SK-N-SH treated with all-trans-retinoic acid at 6 μM for 48 hours (cell line): ENCODE measurements at regions not wholly inside any gene's neighbourhood (a gene's known extent, or its start where the extent isn't known, plus 50 kb on each side); places are given as distances from the start of the nearest gene placed in this dataset.

Source experiments
- CSDC2 ChIP-seq: fragments of 250-450 bp; sonication (Bioruptor Pico); IDR thresholded peaks from 2 replicates; pipeline ENCODE4 v1.5.0; 2020; ENCODE audit warnings: mild to moderate bottlenecking, moderate library complexity
- ESRRG ChIP-seq: fragments of 250-450 bp; sonication (Bioruptor Pico); IDR thresholded peaks from 2 replicates; pipeline ENCODE4 v1.6.1; 2021; ENCODE audit warnings: mild to moderate bottlenecking
- GLIS3 ChIP-seq: fragments of 250-450 bp; sonication (Bioruptor Pico); IDR thresholded peaks from 2 replicates; pipeline ENCODE4 v1.5.0; 2020; ENCODE audit warnings: mild to moderate bottlenecking, moderate library complexity
- TOX ChIP-seq: fragments of 250-450 bp; sonication (Bioruptor Pico); IDR thresholded peaks from 2 replicates; pipeline ENCODE4 v1.8.0; 2021; ENCODE audit warnings: mild to moderate bottlenecking, moderate library complexity, borderline replicate concordance
- TSHZ2 ChIP-seq: fragments of 250-450 bp; sonication (Bioruptor Pico); IDR thresholded peaks from 2 replicates; pipeline ENCODE4 v1.5.0; 2020; ENCODE audit warnings: mild to moderate bottlenecking, moderate library complexity
- ZFP3 ChIP-seq: fragments of 250-450 bp; sonication (Bioruptor Pico); IDR thresholded peaks from 2 replicates; pipeline ENCODE4 v1.5.0; 2020; ENCODE audit warnings: mild to moderate bottlenecking, moderate library complexity
- ZFP30 ChIP-seq: fragments of 450-650 bp; formaldehyde crosslinking; IDR thresholded peaks from 2 replicates; pipeline ENCODE4 v1.5.0; 2022; ENCODE audit warnings: mild to moderate bottlenecking, moderate library complexity
- ZNF70 ChIP-seq: fragments of 450-650 bp; formaldehyde crosslinking; IDR thresholded peaks from 2 replicates; pipeline ENCODE4 v1.5.0; 2020; ENCODE audit warnings: mild to moderate bottlenecking, moderate library complexity
- ZNF8 ChIP-seq: fragments of 450-650 bp; formaldehyde crosslinking; IDR thresholded peaks from 2 replicates; pipeline ENCODE4 v1.5.0; 2020; ENCODE audit warnings: mild to moderate bottlenecking, moderate library complexity
- TF ChIP-seq, protein P1 (sequence below): fragments of 250-450 bp; sonication (Bioruptor Pico); IDR thresholded peaks from 2 replicates; pipeline ENCODE4 v1.5.1; 2020; ENCODE audit warnings: low read depth, mild to moderate bottlenecking, moderate library complexity
- TF ChIP-seq, protein P2 (sequence below): fragments of 250-450 bp; sonication (Bioruptor Pico); IDR thresholded peaks from 2 replicates; pipeline ENCODE4 v1.8.0; 2020; ENCODE audit warnings: mild to moderate bottlenecking, moderate library complexity, borderline replicate concordance

DNA sequence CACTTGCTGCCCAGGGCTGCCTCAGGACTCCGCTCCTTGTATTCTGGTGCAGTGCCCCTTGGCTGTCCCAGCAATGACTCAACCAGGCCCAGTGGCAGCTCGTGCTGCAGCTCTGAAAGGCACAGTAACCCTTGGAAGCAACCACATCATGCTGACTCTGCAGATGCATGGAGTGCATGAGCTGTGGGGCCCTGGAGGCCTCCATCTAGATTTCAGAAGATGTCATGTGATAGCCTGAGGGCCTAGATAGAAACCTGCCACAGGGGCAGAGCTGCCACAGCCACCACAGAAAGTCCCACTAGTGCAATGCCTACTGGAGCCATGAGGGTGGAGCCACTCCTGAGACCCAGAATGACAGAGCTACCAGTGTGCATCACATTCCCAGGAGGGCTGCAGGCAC, 117.1 kb upstream of the SMAD3 start:
- TF ChIP-seq, protein P1, sequence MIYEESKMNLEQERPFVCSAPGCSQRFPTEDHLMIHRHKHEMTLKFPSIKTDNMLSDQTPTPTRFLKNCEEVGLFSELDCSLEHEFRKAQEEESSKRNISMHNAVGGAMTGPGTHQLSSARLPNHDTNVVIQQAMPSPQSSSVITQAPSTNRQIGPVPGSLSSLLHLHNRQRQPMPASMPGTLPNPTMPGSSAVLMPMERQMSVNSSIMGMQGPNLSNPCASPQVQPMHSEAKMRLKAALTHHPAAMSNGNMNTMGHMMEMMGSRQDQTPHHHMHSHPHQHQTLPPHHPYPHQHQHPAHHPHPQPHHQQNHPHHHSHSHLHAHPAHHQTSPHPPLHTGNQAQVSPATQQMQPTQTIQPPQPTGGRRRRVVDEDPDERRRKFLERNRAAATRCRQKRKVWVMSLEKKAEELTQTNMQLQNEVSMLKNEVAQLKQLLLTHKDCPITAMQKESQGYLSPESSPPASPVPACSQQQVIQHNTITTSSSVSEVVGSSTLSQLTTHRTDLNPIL (CRISPR knock-in tag) = no peak
- TF ChIP-seq, protein P2, sequence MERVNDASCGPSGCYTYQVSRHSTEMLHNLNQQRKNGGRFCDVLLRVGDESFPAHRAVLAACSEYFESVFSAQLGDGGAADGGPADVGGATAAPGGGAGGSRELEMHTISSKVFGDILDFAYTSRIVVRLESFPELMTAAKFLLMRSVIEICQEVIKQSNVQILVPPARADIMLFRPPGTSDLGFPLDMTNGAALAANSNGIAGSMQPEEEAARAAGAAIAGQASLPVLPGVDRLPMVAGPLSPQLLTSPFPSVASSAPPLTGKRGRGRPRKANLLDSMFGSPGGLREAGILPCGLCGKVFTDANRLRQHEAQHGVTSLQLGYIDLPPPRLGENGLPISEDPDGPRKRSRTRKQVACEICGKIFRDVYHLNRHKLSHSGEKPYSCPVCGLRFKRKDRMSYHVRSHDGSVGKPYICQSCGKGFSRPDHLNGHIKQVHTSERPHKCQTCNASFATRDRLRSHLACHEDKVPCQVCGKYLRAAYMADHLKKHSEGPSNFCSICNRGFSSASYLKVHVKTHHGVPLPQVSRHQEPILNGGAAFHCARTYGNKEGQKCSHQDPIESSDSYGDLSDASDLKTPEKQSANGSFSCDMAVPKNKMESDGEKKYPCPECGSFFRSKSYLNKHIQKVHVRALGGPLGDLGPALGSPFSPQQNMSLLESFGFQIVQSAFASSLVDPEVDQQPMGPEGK = no peak
- TF ChIP-seq ZFP3 = no peak
- no peak for TF ChIP-seq CSDC2
- TF ChIP-seq ZFP30 = no peak
- no peak for TF ChIP-seq ZNF8 (CRISPR knock-in tag)
- no peak for TF ChIP-seq ZNF70
- no peak for TF ChIP-seq GLIS3
- no peak for TF ChIP-seq TSHZ2
- no peak for TF ChIP-seq TOX
- TF ChIP-seq ESRRG (CRISPR knock-in tag) = no peak
